ENCODE measurements at regions not wholly inside any gene's neighbourhood (a gene's known extent, or its start where the extent isn't known, plus 50 kb on each side); places are given as distances from the start of the nearest gene placed in this dataset.

GRCh38 chr9:95785209-95785608 is 90.3 kb upstream of the ERCC6L2 start:
- H3K4me3 Mint-ChIP-seq: no peak overlapping the region
- no peak for TF ChIP-seq CTCF (IDR thresholded peaks at IDR 0.05)
- intact Hi-C loops (cut with micrococcal nuclease): no loop called here

GRCh38 chr9:95784318-95784717 is 91.2 kb upstream of the ERCC6L2 start:
- Histone ChIP-seq H3K4me3 (replicated peaks in 1 of 3; ENCODE audit: low read depth in 2 of 3, low read length in 3 of 3) (no peak overlapping the region), H2AFZ (ENCODE audit: insufficient read depth, low read depth, low read length, poor library complexity, severe bottlenecking) (no peak overlapping the region), H3K27ac (ENCODE audit: low read depth in 1 of 2, low read length in 2 of 2) (no peak overlapping the region), H3K9me3 (replicated peaks in 1 of 2; ENCODE audit: control insufficient read depth in 1 of 2, insufficient read depth in 1 of 2, low read length in 2 of 2) (no peaks in the 10 kb centered on the region), H3K4me1 (ENCODE audit: control insufficient read depth in 1 of 2, insufficient read depth in 2 of 2, low read length in 2 of 2) (no peaks in the 10 kb centered on the region), H3K4me2 (replicated peaks; ENCODE audit: extremely low read depth, low read length, poor library complexity, severe bottlenecking) (no peak overlapping the region), H3K27me3 (ENCODE audit: control insufficient read depth in 2 of 2, insufficient read depth in 2 of 2, low read length in 2 of 2) (no peaks in the 10 kb centered on the region), H3K9ac (ENCODE audit: insufficient read depth, low read length, poor library complexity, severe bottlenecking) (no peak overlapping the region), H3K79me2 (ENCODE audit: insufficient read depth, low read length) (no peaks in the 10 kb centered on the region), H4K20me1 (ENCODE audit: insufficient read depth, low read length) (no peaks in the 10 kb centered on the region), H3K36me3 (replicated peaks in 1 of 2; ENCODE audit: control insufficient read depth in 1 of 2, insufficient read depth in 2 of 2, low read length in 2 of 2) (no peaks in the 10 kb centered on the region)
- Mint-ChIP-seq H3K4me1 (no peaks in the 10 kb centered on the region), H3K36me3 (no peaks in the 10 kb centered on the region), H3K9me3 (peaks cover 0 to 6% (median 0%) of the 10 kb centered on the region in 7 donors), H3K27me3 (ENCODE audit: low read depth in 3 of 3) (peaks cover 2 to 10% (median 5%) of the 10 kb centered on the region in 3 donors), H3K27ac (no peak overlapping the region), H3K4me3 (no peak overlapping the region)
- TF ChIP-seq CTCF (IDR thresholded peaks at IDR 0.05): no peak
- 96% methylated on average over 30 of the region's 31 CpGs for WGBS (ENCODE audit: insufficient coverage)
- intact Hi-C loops (cut with micrococcal nuclease): no loop called here
- no peak for DNase-seq

More at GRCh38 chr9:95785209-95785608, 90.3 kb upstream of the ERCC6L2 start:
- no peaks in the 10 kb centered on the region for H3K36me3 Mint-ChIP-seq
- 100% methylated on average over 3 of the region's 3 CpGs for WGBS (ENCODE audit: insufficient coverage)
- H3K27me3 Mint-ChIP-seq (ENCODE audit: low read depth in 3 of 3): peaks cover 2 to 10% (median 5%) of the 10 kb centered on the region in 3 donors
- H3K4me1 ChIP-seq (ENCODE audit: control insufficient read depth in 1 of 2, insufficient read depth in 2 of 2, low read length in 2 of 2): no peaks in the 10 kb centered on the region
- H3K27me3 ChIP-seq (ENCODE audit: control insufficient read depth in 2 of 2, insufficient read depth in 2 of 2, low read length in 2 of 2): no peaks in the 10 kb centered on the region
- H3K9ac ChIP-seq (ENCODE audit: insufficient read depth, low read length, poor library complexity, severe bottlenecking): no peak overlapping the region
- H3K4me2 ChIP-seq (replicated peaks; ENCODE audit: extremely low read depth, low read length, poor library complexity, severe bottlenecking): no peak overlapping the region
- no peaks in the 10 kb centered on the region for H3K9me3 ChIP-seq (replicated peaks in 1 of 2; ENCODE audit: control insufficient read depth in 1 of 2, insufficient read depth in 1 of 2, low read length in 2 of 2)
- no peak overlapping the region for H3K27ac Mint-ChIP-seq
- no peaks in the 10 kb centered on the region for H3K79me2 ChIP-seq (ENCODE audit: insufficient read depth, low read length)
- no peaks in the 10 kb centered on the region for H4K20me1 ChIP-seq (ENCODE audit: insufficient read depth, low read length)
- H3K36me3 ChIP-seq (replicated peaks in 1 of 2; ENCODE audit: control insufficient read depth in 1 of 2, insufficient read depth in 2 of 2, low read length in 2 of 2): no peaks in the 10 kb centered on the region
- no peak for DNase-seq
- peaks cover 0 to 6% (median 0%) of the 10 kb centered on the region in 7 donors for H3K9me3 Mint-ChIP-seq
- H3K4me1 Mint-ChIP-seq: no peaks in the 10 kb centered on the region
- no peak overlapping the region for H2AFZ ChIP-seq (ENCODE audit: insufficient read depth, low read depth, low read length, poor library complexity, severe bottlenecking)
- no peak overlapping the region for H3K4me3 ChIP-seq (replicated peaks in 1 of 3; ENCODE audit: low read depth in 2 of 3, low read length in 3 of 3)
- no peak overlapping the region for H3K27ac ChIP-seq (ENCODE audit: low read depth in 1 of 2, low read length in 2 of 2)
